H1 (cell line): ENCODE measurements at regions not wholly inside any gene's neighbourhood (a gene's known extent, or its start where the extent isn't known, plus 50 kb on each side); places are given as distances from the start of the nearest gene placed in this dataset.

Experiments used
- CTCF ChIA-PET: fragments of 300-600 bp; sonication (Branson Sonifier 250); formaldehyde crosslinking; loops from one replicate; lab custom pipeline; 2021; ENCODE audit not compliant: partially characterized antibody; lab: Charles Lee
- POLR2A ChIA-PET: fragments of 300-600 bp; sonication (Branson Sonifier 250); formaldehyde crosslinking; loops from one replicate; lab custom pipeline; 2021; ENCODE audit warnings: inconsistent platforms; ENCODE audit not compliant: partially characterized antibody; lab: Charles Lee
- DNase-seq, 2 experiments: peaks; one replicate each; pipeline versions ENCODE4 v3.0.0 to v3.0.0-alpha.2; 2010 to 2022; ENCODE audit warnings: low spot score in 2 of 2, low read depth in 1 of 2, mixed read lengths in 1 of 2
- FAIRE-seq: peaks from 2 replicates; lab custom pipeline; 2011; peaks lifted over from hg19 to GRCh38; lab: Jason Lieb, UNC
- H2AFZ ChIP-seq: 2 replicates; pipeline ENCODE4 v1.8.1; 2012; ENCODE audit warnings: low read length, inconsistent platforms
- H2AK5ac ChIP-seq: 2 replicates; pipeline ENCODE4 v1.6.1; 2013; ENCODE audit warnings: low read depth, low read length
- H2BK120ac ChIP-seq: replicated peaks from 2 replicates; pipeline ENCODE3; 2013; ENCODE audit warnings: low read depth, low read length, inconsistent platforms
- H2BK12ac ChIP-seq: 2 replicates; pipeline ENCODE4 v1.6.1; 2013; ENCODE audit warnings: low read depth, low read length
- H2BK15ac ChIP-seq: 2 replicates; pipeline ENCODE4 v1.6.1; 2013; ENCODE audit warnings: low read length
- H2BK20ac ChIP-seq: 2 replicates; pipeline ENCODE4 v1.6.1; 2013; ENCODE audit warnings: low read length
- H2BK5ac ChIP-seq: 2 replicates; pipeline ENCODE4 v1.6.1; 2013; ENCODE audit warnings: low read depth, low read length
- H3K14ac ChIP-seq: 2 replicates; pipeline ENCODE4 v1.6.1; 2013; ENCODE audit warnings: inconsistent platforms; ENCODE audit not compliant: insufficient read length
- H3K18ac ChIP-seq: 2 replicates; pipeline ENCODE4 v1.6.1; 2013; ENCODE audit warnings: low read length; ENCODE audit errors: extremely low read depth
- H3K23ac ChIP-seq: 2 replicates; pipeline ENCODE4 v1.6.1; 2013; ENCODE audit warnings: inconsistent platforms; ENCODE audit not compliant: insufficient read length
- H3K23me2 ChIP-seq: 2 replicates; pipeline ENCODE4 v1.6.1; 2013; ENCODE audit warnings: low read depth, low read length
- H3K27ac ChIP-seq: 2 replicates; pipeline ENCODE4 v1.6.1; 2011; ENCODE audit warnings: low read depth, low read length, inconsistent platforms
- H3K27me3 ChIP-seq, 4 experiments: replicated peaks in 1 of 4; 1 replicate in 1 of 4; 2 replicates in 3 of 4; pipeline versions ENCODE4 v1.6.1 to v1.8.1; 2011 to 2013; ENCODE audit warnings: low read length in 3 of 4, mild to moderate bottlenecking in 3 of 4, inconsistent platforms in 2 of 4, mixed read lengths in 2 of 4, moderate library complexity in 1 of 4; ENCODE audit not compliant: control insufficient read depth in 3 of 4, insufficient read depth in 3 of 4; ENCODE audit errors: extremely low read depth in 1 of 4
- H3K36me3 ChIP-seq, 4 experiments: 2 replicates each; pipeline versions ENCODE4 v1.6.1 to v1.8.1; 2011 to 2013; ENCODE audit warnings: mild to moderate bottlenecking in 4 of 4, low read length in 3 of 4, moderate library complexity in 2 of 4, control low read depth in 1 of 4, inconsistent platforms in 1 of 4; ENCODE audit not compliant: insufficient read depth in 4 of 4, control insufficient read depth in 2 of 4
- H3K4ac ChIP-seq: replicated peaks from 2 replicates; pipeline ENCODE3; 2013; ENCODE audit warnings: low read length, low read depth, mixed read lengths, inconsistent platforms; ENCODE audit not compliant: insufficient read length
- H3K4me1 ChIP-seq, 4 experiments: replicated peaks in 1 of 4; 1 replicate in 1 of 4; 2 replicates in 3 of 4; pipeline versions ENCODE4 v1.6.1 to v1.8.1; 2011 to 2013; ENCODE audit warnings: low read length in 3 of 4, inconsistent platforms in 2 of 4, mixed read lengths in 1 of 4; ENCODE audit not compliant: insufficient read depth in 4 of 4, control insufficient read depth in 3 of 4
- H3K4me2 ChIP-seq, 2 experiments: 2 replicates each; pipeline versions ENCODE4 v1.6.1 to v1.8.1; 2011 to 2013; ENCODE audit warnings: low read depth in 2 of 2, low read length in 2 of 2, control low read depth in 1 of 2, inconsistent platforms in 1 of 2, mild to moderate bottlenecking in 1 of 2; ENCODE audit not compliant: insufficient read depth in 1 of 2
- H3K4me3 ChIP-seq, 4 experiments: fragments of 200-600, 300-600 bp in 1 of 4; sonication (generic), shearing (Covaris generic), sonication (Bioruptor Twin) in 1 of 4; 2 replicates each; pipeline versions ENCODE4 v1.5.1 to v1.8.1; 2011 to 2016; ENCODE audit warnings: low read length in 4 of 4, low read depth in 3 of 4, control low read depth in 2 of 4, inconsistent platforms in 2 of 4, mild to moderate bottlenecking in 2 of 4, mixed read lengths in 1 of 4, moderate library complexity in 1 of 4; ENCODE audit not compliant: insufficient read depth in 2 of 4; ENCODE audit errors: extremely low read depth in 1 of 4
- H3K56ac ChIP-seq: replicated peaks from 2 replicates; pipeline ENCODE3; 2013; ENCODE audit warnings: low read depth, mild to moderate bottlenecking, mixed read lengths, low read length, inconsistent platforms; ENCODE audit not compliant: insufficient read length
- H3K79me1 ChIP-seq: 2 replicates; pipeline ENCODE4 v1.6.1; 2013; ENCODE audit warnings: low read depth, low read length, control low read depth
- H3K79me2 ChIP-seq, 2 experiments: 2 replicates each; pipeline versions ENCODE4 v1.6.1 to v1.8.1; 2012 to 2013; ENCODE audit warnings: low read length in 2 of 2, mild to moderate bottlenecking in 2 of 2, inconsistent platforms in 1 of 2; ENCODE audit not compliant: insufficient read depth in 2 of 2, control insufficient read depth in 1 of 2
- H3K9ac ChIP-seq, 4 experiments: replicated peaks in 1 of 4; 1 replicate in 1 of 4; 2 replicates in 3 of 4; pipeline versions ENCODE4 v1.6.1 to v1.8.1; 2011 to 2013; ENCODE audit warnings: low read depth in 3 of 4, low read length in 3 of 4, control low read depth in 2 of 4, mild to moderate bottlenecking in 2 of 4, moderate library complexity in 2 of 4, inconsistent platforms in 1 of 4; ENCODE audit errors: extremely low read depth in 1 of 4
- H3K9me3 ChIP-seq, 2 experiments: 2 replicates each; pipeline versions ENCODE4 v1.6.1 to v1.8.1; 2012 to 2013; ENCODE audit warnings: mild to moderate bottlenecking in 2 of 2, moderate library complexity in 2 of 2, control low read depth in 1 of 2, inconsistent platforms in 1 of 2, low read depth in 1 of 2, low read length in 1 of 2, mixed read lengths in 1 of 2; ENCODE audit not compliant: insufficient read depth in 2 of 2
- H4K20me1 ChIP-seq, 2 experiments: replicated peaks in 1 of 2; 2 replicates each; pipeline versions ENCODE3 to v1.8.1; 2011 to 2013; ENCODE audit warnings: inconsistent platforms in 2 of 2, low read length in 2 of 2, mild to moderate bottlenecking in 1 of 2; ENCODE audit not compliant: insufficient read depth in 2 of 2, control insufficient read depth in 1 of 2
- H4K5ac ChIP-seq: 2 replicates; pipeline ENCODE4 v1.6.1; 2013; ENCODE audit warnings: low read length, low read depth, mixed read lengths, inconsistent platforms; ENCODE audit not compliant: insufficient read length
- H4K8ac ChIP-seq: 2 replicates; pipeline ENCODE4 v1.8.0; 2013; ENCODE audit warnings: mild to moderate bottlenecking, moderate library complexity, low read length, inconsistent platforms; ENCODE audit not compliant: insufficient read depth; ENCODE audit errors: extremely low read depth
- H4K91ac ChIP-seq: replicated peaks from 2 replicates; pipeline ENCODE3; 2013; ENCODE audit warnings: low read length, mixed read lengths, inconsistent platforms; ENCODE audit not compliant: insufficient read length
- CREB1 ChIP-seq: IDR thresholded peaks from 2 replicates; pipeline ENCODE4 v1.6.1; 2012; ENCODE audit warnings: inconsistent platforms
- SIN3A ChIP-seq, 2 experiments: IDR thresholded peaks in 1 of 2; conservative IDR thresholded peaks in 1 of 2; 2 replicates each; pipeline ENCODE4 v1.6.1; 2011 to 2012; ENCODE audit warnings: low read length in 2 of 2, improper control_type of control experiment in 1 of 2, low read depth in 1 of 2, mild to moderate bottlenecking in 1 of 2
- WGBS, 2 experiments: shearing (Covaris generic) in 1 of 2; methylation state at CpG; one replicate each; pipeline versions ENCODE4 v1.1.6 to v1.1.7; 2013 to 2015; ENCODE audit warnings: low lambda C conversion rate in 2 of 2, mixed read lengths in 2 of 2, inconsistent platforms in 1 of 2, low coverage in 1 of 2, missing lambda C conversion rate in 1 of 2; ENCODE audit not compliant: insufficient replicate concordance in 2 of 2, insufficient coverage in 1 of 2, insufficient read length in 1 of 2; ENCODE audit errors: extremely low coverage in 1 of 2, missing lambda C conversion rate in 1 of 2; 5-methylcytosine and 5-hydroxymethylcytosine counted together

- Histone ChIP-seq H2BK12ac (no peak overlapping the region), H2BK120ac (no peak overlapping the region), H3K4me3 (no peak overlapping the region), H2AFZ (0 out of 2 replicates have a peak overlapping the region, but pooled peaks have one; percentile 19), H3K56ac (no peak overlapping the region), H4K20me1 (no peaks in the 10 kb centered on the region), H2AK5ac (no peak overlapping the region), H3K4me1 (no peaks in the 10 kb centered on the region), H4K8ac (no peak overlapping the region), H2BK20ac (no peak overlapping the region), H3K9me3 (peaks cover 0 to 4% of the 10 kb centered on the region in 2 experiments; a peak in 1 of 4 replicates), H3K79me2 (no peaks in the 10 kb centered on the region), H4K5ac (no peak overlapping the region), H3K27me3 (no peaks in the 10 kb centered on the region), H3K9ac (no peak overlapping the region), H3K27ac (no peak overlapping the region), H3K18ac (no peak overlapping the region), H3K36me3 (no peaks in the 10 kb centered on the region), H2BK15ac (no peak overlapping the region), H3K23me2 (no peaks in the 10 kb centered on the region), H4K91ac (no peak overlapping the region), H2BK5ac (no peak overlapping the region), H3K14ac (no peak overlapping the region), H3K23ac (no peak overlapping the region), H3K4ac (no peak overlapping the region), H3K4me2 (no peak overlapping the region), H3K79me1 (no peaks in the 10 kb centered on the region)
- no peak for DNase-seq
- WGBS, 2 experiments = 94% methylated on average over 4 of the region's 4 CpGs; no CpG with 5 or more reads in 1 of the 2 experiments
- no peak for TF ChIP-seq CREB1
- no peak for TF ChIP-seq SIN3A (conservative IDR thresholded peaks at IDR 0.05 in 1 of 2, IDR thresholded peaks at IDR 0.05 in 1 of 2; ENCODE audit: low read depth in 1 of 2, low read length in 2 of 2)
- ChIA-PET POLR2A (no interaction called here), CTCF (interaction anchor here (0.6 kb wide), 1 partner anchor 1478 kb away, joined by 3 read pairs; no protein-coding TSS in a partner anchor)
- FAIRE-seq = no peak
Measured at GRCh38 chr21:19937619-19938018, 1060.6 kb upstream of the NCAM2 start.
